Hypothalamus (tissue), 51 donors: ENCODE measurements at regions not wholly inside any gene's neighbourhood (a gene's known extent, or its start where the extent isn't known, plus 50 kb on each side); places are given as distances from the start of the nearest gene placed in this dataset.

Experiments
- DNase-seq, 51 donors: peaks; one replicate each; lab custom pipeline; 2025; lab: John Stamatoyannopoulos, UW

- no peak for DNase-seq
Measured at GRCh38 chr1:65486613-65487012, 66.1 kb downstream of the LEPR start.

GRCh38 chr1:65489481-65489880 is 69.0 kb downstream of the LEPR start:
- DNase-seq, result no peak

GRCh38 chr1:65490231-65491009 is 70.0 kb downstream of the LEPR start:
- no peak for DNase-seq

- no peak for DNase-seq
Measured at GRCh38 chr1:65491472-65491871, 71.0 kb downstream of the LEPR start.

- no peak for DNase-seq
Measured at GRCh38 chr1:65493802-65494201, 73.3 kb downstream of the LEPR start.

GRCh38 chr1:65494671-65495070 is 74.2 kb downstream of the LEPR start:
- no peak for DNase-seq

- no peak for DNase-seq
Measured at GRCh38 chr1:65495137-65495536, 74.7 kb downstream of the LEPR start.

- no peak for DNase-seq
Measured at GRCh38 chr1:65497256-65497830, 76.9 kb downstream of the LEPR start.

GRCh38 chr1:65503427-65503826 is 83.0 kb downstream of the LEPR start:
- DNase-seq, result no peak

- DNase-seq, result no peak
Measured at GRCh38 chr1:65504263-65504662, 83.8 kb downstream of the LEPR start.

- no peak for DNase-seq
Measured at GRCh38 chr1:65505547-65506300, 85.3 kb downstream of the LEPR start.

- DNase-seq, result no peak
Measured at GRCh38 chr1:65508051-65508450, 87.6 kb downstream of the LEPR start.

- no peak for DNase-seq
Measured at GRCh38 chr1:65509912-65510680, 89.6 kb downstream of the LEPR start.

- no peak for DNase-seq
Measured at GRCh38 chr1:65510961-65511360, 90.5 kb downstream of the LEPR start.

- DNase-seq, result no peak
Measured at GRCh38 chr1:65512383-65512782, 91.9 kb downstream of the LEPR start.

- no peak for DNase-seq
Measured at GRCh38 chr1:65512967-65513780, 92.7 kb downstream of the LEPR start.

- no peak for DNase-seq
Measured at GRCh38 chr1:65514041-65514440, 93.6 kb downstream of the LEPR start.

- no peak for DNase-seq
Measured at GRCh38 chr1:65524931-65525265, 104.4 kb downstream of the LEPR start.

GRCh38 chr1:65525266-65526048 is 105.0 kb downstream of the LEPR start:
- peak in 1 of 51 donors; percentile 5 for DNase-seq
